B cell (primary cell): ENCODE measurements at regions not wholly inside any gene's neighbourhood (a gene's known extent, or its start where the extent isn't known, plus 50 kb on each side); places are given as distances from the start of the nearest gene placed in this dataset.

Experiments
- ATAC-seq: fragments of 200-7000 bp; cut with Tn5 transposase; one replicate; pipeline ENCODE4 v1.10.0; 2021; ENCODE audit warnings: low read depth, mild to moderate bottlenecking, moderate number of reproducible peaks, moderate library complexity
- CTCF ChIA-PET: fragments of 350-600 bp; sonication (Branson Sonifier 250); formaldehyde crosslinking; loops from one replicate; lab custom pipeline; 2021; ENCODE audit warnings: antibody characterized with exemption, inconsistent platforms; lab: Charles Lee
- POLR2A ChIA-PET: fragments of 350-600 bp; sonication (Branson Sonifier 250); formaldehyde crosslinking; loops from one replicate; lab custom pipeline; 2021; ENCODE audit warnings: antibody characterized with exemption; lab: Charles Lee
- DNase-seq: peaks from one replicate; pipeline ENCODE4 v3.0.0; 2013
- H2AFZ ChIP-seq: 2 replicates; pipeline ENCODE4 v1.6.1; 2012; ENCODE audit warnings: mild to moderate bottlenecking, low read depth, low read length; ENCODE audit not compliant: insufficient read depth, poor library complexity, severe bottlenecking
- H3K27ac ChIP-seq, 2 donors: 1 replicate in 1 of 2; 2 replicates in 1 of 2; pipeline ENCODE4 v1.5.1; 2012 to 2013; ENCODE audit warnings: low read length in 2 of 2, mild to moderate bottlenecking in 2 of 2, moderate library complexity in 1 of 2
- H3K27me3 ChIP-seq, 4 experiments: fragments of 200-600 bp in 1 of 4; sonication (generic) in 1 of 4; replicated peaks in 1 of 4; 1 replicate in 2 of 4; 2 replicates in 2 of 4; pipeline versions ENCODE4 v1.6.1 to v1.7.0; 2013 to 2016; ENCODE audit warnings: low read length in 3 of 4, mild to moderate bottlenecking in 2 of 4, mixed read lengths in 1 of 4, moderate library complexity in 1 of 4; ENCODE audit not compliant: insufficient read depth in 4 of 4, control insufficient read depth in 3 of 4; ENCODE audit errors: control extremely low read depth in 1 of 4
- H3K36me3 ChIP-seq, 2 experiments: replicated peaks in 1 of 2; 1 replicate in 1 of 2; 2 replicates in 1 of 2; pipeline versions ENCODE4 v1.6.1 to v1.7.1; 2013; ENCODE audit warnings: low read length in 1 of 2; ENCODE audit not compliant: insufficient read depth in 2 of 2, control insufficient read depth in 1 of 2; ENCODE audit errors: control extremely low read depth in 1 of 2, extremely low read depth in 1 of 2
- H3K4me1 ChIP-seq, 2 donors: fragments of 200-600 bp in 1 of 2; sonication (generic) in 1 of 2; 1 replicate in 1 of 2; 2 replicates in 1 of 2; pipeline versions ENCODE4 v1.5.1 to v1.6.1; 2013 to 2017; ENCODE audit warnings: low read length in 2 of 2; ENCODE audit not compliant: control insufficient read depth in 2 of 2, insufficient read depth in 2 of 2
- H3K4me2 ChIP-seq: replicated peaks from 2 replicates; pipeline ENCODE3; 2012; ENCODE audit warnings: mild to moderate bottlenecking, low read depth, low read length; ENCODE audit not compliant: poor library complexity, severe bottlenecking
- H3K4me3 ChIP-seq, 5 experiments: fragments of 200-600 bp in 1 of 5; sonication (generic) in 1 of 5; 1 replicate in 3 of 5; 2 replicates in 2 of 5; pipeline versions ENCODE4 v1.5.1 to v1.7.0; 2011 to 2016; ENCODE audit warnings: low read length in 4 of 5, mild to moderate bottlenecking in 4 of 5, low read depth in 2 of 5, control low read depth in 1 of 5, moderate library complexity in 1 of 5; ENCODE audit not compliant: insufficient read depth in 1 of 5; ENCODE audit errors: control extremely low read depth in 1 of 5, extremely low read depth in 1 of 5
- H3K79me2 ChIP-seq: fragments of 200-600 bp; sonication (generic); one replicate; pipeline ENCODE4 v1.6.0; 2016; ENCODE audit warnings: low read length; ENCODE audit not compliant: control insufficient read depth, insufficient read depth
- H3K9ac ChIP-seq: fragments of 200-600 bp; sonication (generic); 2 replicates; pipeline ENCODE4 v1.6.1; 2017; ENCODE audit warnings: mild to moderate bottlenecking, low read length, moderate library complexity
- H3K9me3 ChIP-seq, 3 donors: one replicate each; pipeline versions ENCODE4 v1.6.1 to v1.7.1; 2013; ENCODE audit warnings: low read length in 2 of 3; ENCODE audit not compliant: control insufficient read depth in 2 of 3, insufficient read depth in 1 of 3; ENCODE audit errors: control extremely low read depth in 1 of 3
- H4K20me1 ChIP-seq: 2 replicates; pipeline ENCODE4 v1.6.0; 2012; ENCODE audit warnings: mild to moderate bottlenecking, low read length; ENCODE audit not compliant: insufficient read depth, control insufficient read depth, poor library complexity, severe bottlenecking
- H3K27ac Mint-ChIP-seq: one replicate; pipeline ENCODE4 v1.8.0; 2021; ENCODE audit warnings: mixed read lengths
- H3K27me3 Mint-ChIP-seq: one replicate; pipeline ENCODE4 v1.8.0; 2021; ENCODE audit warnings: mixed read lengths
- H3K4me1 Mint-ChIP-seq: one replicate; pipeline ENCODE4 v1.8.0; 2021; ENCODE audit warnings: mixed read lengths
- H3K4me3 Mint-ChIP-seq: one replicate; pipeline ENCODE4 v1.8.0; 2021; ENCODE audit warnings: mixed read lengths
- H3K9me3 Mint-ChIP-seq: one replicate; pipeline ENCODE4 v1.8.0; 2022; ENCODE audit warnings: mixed read lengths; ENCODE audit not compliant: insufficient read depth
- CTCF ChIP-seq: fragments of 200-600 bp; IDR thresholded peaks from one replicate; pipeline ENCODE4 v1.8.0; 2022; ENCODE audit warnings: antibody characterized with exemption, mild to moderate bottlenecking
- EZH2 ChIP-seq: IDR thresholded peaks from 2 replicates; pipeline ENCODE4 v1.6.1; 2012; ENCODE audit warnings: borderline replicate concordance, low read depth, mild to moderate bottlenecking, moderate library complexity, low read length; ENCODE audit not compliant: insufficient read depth, poor library complexity, severe bottlenecking
- WGBS: methylation state at CpG from one replicate; pipeline ENCODE4 v1.1.5; 2013; ENCODE audit warnings: missing lambda C conversion rate; ENCODE audit not compliant: insufficient coverage; 5-methylcytosine and 5-hydroxymethylcytosine counted together
- intact Hi-C: fragments of 100-400 bp; cut with micrococcal nuclease; formaldehyde crosslinking; loops from one replicate; pipeline ENCODE4 v1.10.0; 2022

GRCh38 chr19:27691991-27692390, 1521.0 kb downstream of the UQCRFS1 start:
- no peak overlapping the region for H3K4me3 Mint-ChIP-seq
- Histone ChIP-seq H3K79me2 (no peaks in the 10 kb centered on the region), H3K4me2 (no peak overlapping the region), H3K9ac (no peak overlapping the region), H3K27me3 (no peaks in the 10 kb centered on the region), H2AFZ (no peak overlapping the region), H3K4me3 (no peak overlapping the region), H4K20me1 (no peaks in the 10 kb centered on the region), H3K36me3 (no peaks in the 10 kb centered on the region), H3K27ac (no peak overlapping the region), H3K4me1 (no peaks in the 10 kb centered on the region), H3K9me3 (peaks cover 0 to 8% (median 0%) of the 10 kb centered on the region in 3 donors)
- no peaks in the 10 kb centered on the region for H3K27me3 Mint-ChIP-seq
- ChIA-PET CTCF (no interaction called here), POLR2A (no interaction called here)
- H3K4me1 Mint-ChIP-seq, result no peaks in the 10 kb centered on the region
- no CpG with 5 or more reads among the region's 4 CpGs for WGBS
- peaks cover 8% of the 10 kb centered on the region for H3K9me3 Mint-ChIP-seq
- intact Hi-C loops, result no loop called here
- DNase-seq, result no peak
- H3K27ac Mint-ChIP-seq, result no peak overlapping the region
- TF ChIP-seq EZH2 (no peak), CTCF (no peak)
- ATAC-seq, result no peak

- 74% methylated on average over 4 of the region's 4 CpGs for WGBS
- Mint-ChIP-seq H3K27ac (no peak overlapping the region), H3K9me3 (peaks cover 7% of the 10 kb centered on the region)
Measured at GRCh38 chr19:27689734-27690241, 1523.2 kb downstream of the UQCRFS1 start.

More at GRCh38 chr19:27689734-27690241, 1523.2 kb downstream of the UQCRFS1 start:
- no peaks in the 10 kb centered on the region for H3K4me1 ChIP-seq
- TF ChIP-seq EZH2, result no peak
- no peak for TF ChIP-seq CTCF
- no peaks in the 10 kb centered on the region for H3K4me1 Mint-ChIP-seq
- peaks cover 0 to 8% (median under 1%) of the 10 kb centered on the region in 3 donors for H3K9me3 ChIP-seq
- H3K27ac ChIP-seq, result no peak overlapping the region
- no peaks in the 10 kb centered on the region for H3K27me3 Mint-ChIP-seq
- no peak overlapping the region for H3K4me2 ChIP-seq
- H3K4me3 Mint-ChIP-seq, result no peak overlapping the region
- ATAC-seq (no peak), DNase-seq (no peak)
- ChIA-PET CTCF (no interaction called here), POLR2A (no interaction called here)
- intact Hi-C loops, result no loop called here
- H3K27me3 ChIP-seq, result no peaks in the 10 kb centered on the region
- no peak overlapping the region for H2AFZ ChIP-seq
- H4K20me1 ChIP-seq, result no peaks in the 10 kb centered on the region
- no peak overlapping the region for H3K4me3 ChIP-seq
- H3K9ac ChIP-seq, result no peak overlapping the region
- no peaks in the 10 kb centered on the region for H3K79me2 ChIP-seq
- H3K36me3 ChIP-seq, result no peaks in the 10 kb centered on the region
